ENCODE measurements at regions not wholly inside any gene's neighbourhood (a gene's known extent, or its start where the extent isn't known, plus 50 kb on each side); places are given as distances from the start of the nearest gene placed in this dataset.

GRCh38 chr6:105909106-105909505 lies 177.0 kb upstream of the PRDM1 start:
- no peak for DNase-seq (ENCODE audit: low spot score)

- DNase-seq (ENCODE audit: low spot score) = no peak
Measured at GRCh38 chr6:105907991-105908390, 178.1 kb upstream of the PRDM1 start.

- no peak for DNase-seq (ENCODE audit: low spot score)
Measured at GRCh38 chr6:105907301-105907700, 178.8 kb upstream of the PRDM1 start.

- DNase-seq (ENCODE audit: low spot score) = no peak
Measured at GRCh38 chr6:105902401-105903031, 183.6 kb upstream of the PRDM1 start.

GRCh38 chr6:105901583-105901982 lies 184.6 kb upstream of the PRDM1 start:
- no peak for DNase-seq (ENCODE audit: low spot score)

GRCh38 chr6:105900125-105900937 lies 185.8 kb upstream of the PRDM1 start:
- no peak for DNase-seq (ENCODE audit: low spot score)

GRCh38 chr6:105898286-105898685 lies 187.8 kb upstream of the PRDM1 start:
- no peak for DNase-seq (ENCODE audit: low spot score)

- no peak for DNase-seq (ENCODE audit: low spot score)
Measured at GRCh38 chr6:105897131-105897530, 189.0 kb upstream of the PRDM1 start.

GRCh38 chr6:105896821-105897095 lies 189.4 kb upstream of the PRDM1 start:
- no peak for DNase-seq (ENCODE audit: low spot score)

GRCh38 chr6:105896052-105896820 lies 189.9 kb upstream of the PRDM1 start:
- no peak for DNase-seq (ENCODE audit: low spot score)

GRCh38 chr6:105894556-105894955 lies 191.6 kb upstream of the PRDM1 start:
- DNase-seq (ENCODE audit: low spot score) = no peak

- DNase-seq (ENCODE audit: low spot score) = no peak
Measured at GRCh38 chr6:105893741-105894140, 192.4 kb upstream of the PRDM1 start.

GRCh38 chr6:105892577-105893262 lies 193.4 kb upstream of the PRDM1 start:
- no peak for DNase-seq (ENCODE audit: low spot score)

GRCh38 chr6:105890521-105891244 lies 195.5 kb upstream of the PRDM1 start:
- no peak for DNase-seq (ENCODE audit: low spot score)

- DNase-seq (ENCODE audit: low spot score) = no peak
Measured at GRCh38 chr6:105889902-105890301, 196.2 kb upstream of the PRDM1 start.

GRCh38 chr6:105886814-105887544 lies 199.2 kb upstream of the PRDM1 start:
- no peak for DNase-seq (ENCODE audit: low spot score)

- no peak for DNase-seq (ENCODE audit: low spot score)
Measured at GRCh38 chr6:105886066-105886813, 199.9 kb upstream of the PRDM1 start.

- no peak for DNase-seq (ENCODE audit: low spot score)
Measured at GRCh38 chr6:105884426-105884825, 201.7 kb upstream of the PRDM1 start.

GRCh38 chr6:105884011-105884410 lies 202.1 kb upstream of the PRDM1 start:
- no peak for DNase-seq (ENCODE audit: low spot score)

GRCh38 chr6:105882828-105883227 lies 203.3 kb upstream of the PRDM1 start:
- no peak for DNase-seq (ENCODE audit: low spot score)
